HG02943 (cell line): ENCODE measurements at regions not wholly inside any gene's neighbourhood (a gene's known extent, or its start where the extent isn't known, plus 50 kb on each side); places are given as distances from the start of the nearest gene placed in this dataset.

Experiments
- ATAC-seq: cut with Tn5 transposase; IDR thresholded peaks from one replicate; pipeline ENCODE4 v1.9.1; 2021; ENCODE audit warnings: mild to moderate bottlenecking, low read depth, moderate library complexity; ENCODE audit not compliant: unreplicated experiment

- no peak for ATAC-seq
These were observed 199.2 kb upstream of the GDNF start for GRCh38 chr5:38039091-38039490.

- ATAC-seq: no peak
These were observed 196.9 kb upstream of the GDNF start for GRCh38 chr5:38036765-38037164.

- ATAC-seq: no peak
These were observed 192.3 kb upstream of the GDNF start for GRCh38 chr5:38032149-38032548.

GRCh38 chr5:38031304-38031703 lies 191.5 kb upstream of the GDNF start:
- no peak for ATAC-seq

- no peak for ATAC-seq
These were observed 189.7 kb upstream of the GDNF start for GRCh38 chr5:38029397-38030065.

- ATAC-seq: no peak
These were observed 184.0 kb upstream of the GDNF start for GRCh38 chr5:38023799-38024198.

GRCh38 chr5:38023371-38023770 lies 183.5 kb upstream of the GDNF start:
- no peak for ATAC-seq

- no peak for ATAC-seq
These were observed 182.8 kb upstream of the GDNF start for GRCh38 chr5:38022631-38023030.

- ATAC-seq: no peak
These were observed 178.2 kb upstream of the GDNF start for GRCh38 chr5:38018016-38018415.

- no peak for ATAC-seq
These were observed 173.3 kb upstream of the GDNF start for GRCh38 chr5:38013107-38013506.

- ATAC-seq: no peak
These were observed 171.9 kb upstream of the GDNF start for GRCh38 chr5:38011668-38012188.

GRCh38 chr5:38009749-38010358 lies 170.0 kb upstream of the GDNF start:
- ATAC-seq: no peak

- no peak for ATAC-seq
These were observed 168.4 kb upstream of the GDNF start for GRCh38 chr5:38008198-38008597.

- ATAC-seq: no peak
These were observed 159.8 kb upstream of the GDNF start for GRCh38 chr5:37999593-37999992.

- no peak for ATAC-seq
These were observed 157.1 kb upstream of the GDNF start for GRCh38 chr5:37996918-37997317.

GRCh38 chr5:37994729-37995128 lies 154.9 kb upstream of the GDNF start:
- ATAC-seq: no peak

GRCh38 chr5:37991301-37992299 lies 151.8 kb upstream of the GDNF start:
- no peak for ATAC-seq

- no peak for ATAC-seq
These were observed 150.0 kb upstream of the GDNF start for GRCh38 chr5:37989884-37990283.

- no peak for ATAC-seq
These were observed 148.7 kb upstream of the GDNF start for GRCh38 chr5:37988454-37989046.

- ATAC-seq: no peak
These were observed 144.5 kb upstream of the GDNF start for GRCh38 chr5:37984300-37984699.

GRCh38 chr5:37983463-37983862 lies 143.6 kb upstream of the GDNF start:
- no peak for ATAC-seq
